ENCODE measurements at regions not wholly inside any gene's neighbourhood (a gene's known extent, or its start where the extent isn't known, plus 50 kb on each side); places are given as distances from the start of the nearest gene placed in this dataset.

- Histone ChIP-seq H2AK5ac (ENCODE audit: low read depth, low read length) (no peak overlapping the region), H2BK20ac (ENCODE audit: low read depth, low read length) (no peak overlapping the region), H4K91ac (ENCODE audit: insufficient read depth, low read depth, low read length) (no peak overlapping the region), H3K27ac (ENCODE audit: insufficient read depth, low read length) (no peak overlapping the region), H3K56ac (ENCODE audit: extremely low read depth, insufficient read depth, low read length) (no peak overlapping the region), H2AFZ (replicated peaks; ENCODE audit: low read length, poor library complexity) (no peak overlapping the region), H2BK120ac (ENCODE audit: low read depth, low read length) (no peak overlapping the region), H3K23ac (ENCODE audit: low read depth, low read length) (no peak overlapping the region), H4K5ac (ENCODE audit: low read depth, low read length) (no peak overlapping the region), H3K36me3 (ENCODE audit: control insufficient read depth, insufficient read depth, low read length) (no peaks in the 10 kb centered on the region), H2BK5ac (ENCODE audit: low read depth, low read length, poor library complexity, severe bottlenecking) (no peak overlapping the region), H3K4ac (ENCODE audit: low read depth, low read length) (no peak overlapping the region), H2BK15ac (ENCODE audit: low read depth, low read length) (no peak overlapping the region), H3K18ac (ENCODE audit: low read depth, low read length) (no peak overlapping the region), H3K4me1 (ENCODE audit: control insufficient read depth, insufficient read depth, low read length) (no peaks in the 10 kb centered on the region; the same call in 1 of the 2 replicates), H2AK9ac (replicated peaks; ENCODE audit: low read depth, low read length, poor library complexity) (no peak overlapping the region), H3K4me2 (ENCODE audit: low read depth, low read length) (no peak overlapping the region), H3K9me3 (ENCODE audit: control insufficient read depth, insufficient read depth, low read length) (peaks cover 2% of the 10 kb centered on the region), H4K8ac (ENCODE audit: low read depth in 2 of 2, low read length in 2 of 2) (no peak overlapping the region), H3K9ac (ENCODE audit: low read depth, low read length) (no peak overlapping the region), H3K9me1 (ENCODE audit: insufficient read depth, low read length) (no peaks in the 10 kb centered on the region), H3K79me1 (ENCODE audit: low read depth in 1 of 2, low read length in 2 of 2) (no peaks in the 10 kb centered on the region), H4K20me1 (ENCODE audit: insufficient read depth, low read length) (no peaks in the 10 kb centered on the region), H3K14ac (replicated peaks; ENCODE audit: low read depth, low read length) (no peak overlapping the region), H3K27me3 (ENCODE audit: control insufficient read depth, insufficient read depth, low read length) (no peaks in the 10 kb centered on the region), H3K4me3 (ENCODE audit: insufficient read depth, low read depth, low read length) (no peak overlapping the region)
- TF ChIP-seq RFX5 (IDR thresholded peaks at IDR 0.05; ENCODE audit: low read depth, low read length): no peak
- TF ChIP-seq NFE2L2 (IDR thresholded peaks at IDR 0.05; ENCODE audit: low read depth, low read length): no peak
- no peak for TF ChIP-seq POLR2A (IDR thresholded peaks at IDR 0.05; ENCODE audit: low read depth, low read length)
- TF ChIP-seq RAD21 (IDR thresholded peaks at IDR 0.05; ENCODE audit: low read length): no peak
- ATAC-seq (ENCODE audit: low read depth): no peak
- in situ Hi-C loops (cut with MboI; ENCODE audit: low sequenced_read_pairs) (no loop called here), dilution Hi-C loops (cut with HindIII; ENCODE audit: low sequenced_read_pairs, unreplicated experiment) (no loop called here), intact Hi-C loops (cut with micrococcal nuclease) (no loop called here)
- 83% methylated on average over 2 of the region's 4 CpGs; no CpG with 5 or more reads in 1 of the 2 experiments for WGBS, 2 experiments (ENCODE audit: extremely low coverage in 2 of 2, insufficient read length in 1 of 2)
- ChIA-PET CTCF (no interaction called here), POLR2A (ENCODE audit: unreplicated experiment) (no interaction called here)
- no peak for DNase-seq
- BruUV-seq (replicated peaks): no TSS peak
Measured at GRCh38 chr13:80171096-80171495, 169.8 kb downstream of the SPRY2 start.

Measured in IMR-90 (cell line).